Right renal pelvis (tissue), 4 donors: ENCODE measurements at regions not wholly inside any gene's neighbourhood (a gene's known extent, or its start where the extent isn't known, plus 50 kb on each side); places are given as distances from the start of the nearest gene placed in this dataset.

Source experiments
- DNase-seq, 4 donors: peaks; one replicate each; pipeline ENCODE4 v3.0.0-alpha.2; 2013; ENCODE audit warnings: low read depth in 4 of 4, low spot score in 3 of 4, missing footprints in 1 of 4

DNA sequence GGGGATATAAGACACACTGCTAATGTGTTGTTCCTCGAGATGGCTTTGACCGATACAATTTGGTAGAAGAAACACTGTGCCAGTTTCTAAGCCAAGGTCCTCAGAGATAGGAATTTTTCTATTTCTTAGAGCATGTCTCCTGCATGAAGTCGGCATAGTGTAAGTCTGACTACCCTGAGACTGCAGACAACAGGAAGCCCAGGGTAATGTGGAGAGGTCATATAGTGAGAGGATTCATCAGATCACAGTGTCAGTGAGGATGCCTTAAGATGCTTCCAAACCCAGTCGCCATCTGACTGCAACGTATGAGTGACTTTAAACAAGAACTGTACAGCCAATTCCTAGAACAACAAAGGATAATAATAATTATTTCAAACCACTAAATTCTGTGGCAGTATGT is 818.3 kb upstream of the GYPC start:
- DNase-seq, result no peak

DNA sequence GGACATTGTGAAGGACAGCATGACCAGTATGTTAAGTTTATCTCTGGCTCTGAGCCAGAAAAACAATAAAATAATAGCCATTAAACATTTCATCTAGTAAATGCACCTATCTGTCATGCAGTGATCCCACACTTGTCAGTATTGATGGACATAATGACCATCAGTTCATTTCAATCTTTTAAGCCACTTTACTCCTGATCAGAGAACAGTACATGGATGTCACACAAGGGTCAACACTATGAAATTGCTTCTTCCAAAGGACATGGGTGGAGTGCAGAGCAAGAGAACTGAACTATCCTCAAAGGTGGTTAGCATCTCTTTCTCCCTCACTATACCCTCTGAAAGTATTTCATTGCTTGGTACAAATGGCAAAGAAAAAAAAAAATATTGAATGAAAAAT is 816.0 kb upstream of the GYPC start:
- DNase-seq, result no peak

DNA sequence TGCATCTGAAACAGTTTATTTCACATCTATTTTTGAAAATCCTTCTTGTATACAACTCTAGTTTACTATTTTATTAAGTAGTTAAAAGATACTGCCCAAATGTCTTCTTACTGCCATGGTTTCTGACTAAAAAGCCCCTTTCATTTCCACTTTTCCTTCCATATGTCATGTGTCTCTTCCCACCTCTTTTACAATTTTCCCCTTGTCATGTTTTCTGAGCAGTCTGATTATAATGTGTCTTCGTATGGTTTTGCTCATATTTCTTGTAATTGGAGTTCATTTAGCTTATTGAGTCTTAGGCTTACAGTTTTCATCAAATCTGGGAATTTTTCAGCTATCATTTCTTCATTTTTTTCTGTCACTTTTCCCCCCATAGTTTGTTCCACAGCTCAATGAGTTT is 813.9 kb upstream of the GYPC start:
- no peak for DNase-seq

DNA sequence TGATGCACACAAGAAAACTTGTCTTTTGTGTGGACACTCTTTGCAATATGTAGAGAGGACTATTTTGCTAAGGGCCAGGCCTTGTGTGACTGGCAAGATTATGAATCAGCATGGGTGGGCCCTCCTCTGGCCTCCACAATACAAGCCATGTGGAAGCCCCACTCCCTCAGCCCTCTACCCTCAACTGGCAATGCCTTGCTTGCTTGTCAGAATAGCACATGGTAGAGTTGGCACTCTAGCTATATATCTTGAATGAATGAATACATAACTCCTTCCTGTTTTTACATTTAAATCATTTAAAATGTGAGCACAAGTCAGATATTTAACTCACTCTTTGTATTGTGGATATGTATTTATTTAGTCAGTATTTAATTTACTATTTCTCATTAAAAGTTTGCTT is 805.4 kb upstream of the GYPC start:
- DNase-seq, result no peak

DNA sequence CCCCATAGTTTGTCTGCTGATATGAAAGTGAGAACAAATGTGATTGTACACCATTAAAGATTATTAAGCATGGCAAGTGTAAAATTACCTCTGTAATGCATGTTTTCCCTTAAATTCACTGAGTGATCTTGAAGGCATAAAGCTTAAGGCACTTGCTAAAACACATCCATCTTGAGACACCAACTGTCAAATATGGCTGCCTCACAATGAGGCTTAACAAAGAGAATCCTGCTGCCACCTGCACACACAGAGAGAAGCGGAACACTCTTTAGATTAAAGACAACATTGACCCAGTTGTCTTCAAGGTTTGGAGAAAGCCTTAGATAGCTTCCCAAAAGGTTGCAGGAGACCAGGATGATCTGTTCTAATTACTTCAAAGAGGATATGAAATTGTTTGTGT is 803.6 kb upstream of the GYPC start:
- no peak for DNase-seq

DNA sequence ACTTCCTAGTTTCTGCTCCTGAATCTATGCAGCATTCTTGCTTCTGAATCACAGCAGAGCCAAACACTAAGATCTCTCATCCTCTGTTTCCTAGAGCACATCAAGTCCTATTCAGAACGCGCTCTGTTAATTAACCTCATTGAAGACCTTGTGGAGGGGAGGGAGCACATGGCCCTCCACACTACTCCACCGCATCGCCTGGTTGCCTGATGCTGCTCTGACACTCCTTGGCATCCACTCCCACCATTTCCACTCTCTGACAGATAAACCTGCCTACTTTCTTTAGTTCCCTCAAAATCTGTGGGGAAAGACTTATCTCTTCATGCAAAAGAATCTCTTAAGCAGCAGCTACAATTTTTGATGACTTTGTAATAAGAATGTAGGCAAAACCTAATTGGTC is 802.3 kb upstream of the GYPC start:
- DNase-seq, result no peak

DNA sequence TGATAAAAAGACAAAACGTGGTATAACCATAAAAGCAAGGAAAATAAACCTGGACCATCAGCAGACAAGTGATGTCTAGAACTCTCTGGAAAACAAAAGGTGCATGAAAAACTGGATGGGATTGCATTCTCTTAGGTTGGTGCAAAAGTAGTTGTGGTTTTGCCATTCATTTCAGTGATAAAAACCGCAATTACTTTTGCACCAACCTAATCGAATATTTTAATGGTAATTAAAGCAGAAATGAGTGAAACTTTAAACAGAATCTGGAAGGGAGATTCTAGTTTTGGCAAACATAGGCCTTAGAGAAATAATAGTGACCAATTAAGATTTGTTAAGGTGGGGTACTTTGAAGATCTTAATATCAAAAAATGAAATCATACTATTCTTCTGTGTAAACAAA is 800.8 kb upstream of the GYPC start:
- DNase-seq, result no peak

DNA sequence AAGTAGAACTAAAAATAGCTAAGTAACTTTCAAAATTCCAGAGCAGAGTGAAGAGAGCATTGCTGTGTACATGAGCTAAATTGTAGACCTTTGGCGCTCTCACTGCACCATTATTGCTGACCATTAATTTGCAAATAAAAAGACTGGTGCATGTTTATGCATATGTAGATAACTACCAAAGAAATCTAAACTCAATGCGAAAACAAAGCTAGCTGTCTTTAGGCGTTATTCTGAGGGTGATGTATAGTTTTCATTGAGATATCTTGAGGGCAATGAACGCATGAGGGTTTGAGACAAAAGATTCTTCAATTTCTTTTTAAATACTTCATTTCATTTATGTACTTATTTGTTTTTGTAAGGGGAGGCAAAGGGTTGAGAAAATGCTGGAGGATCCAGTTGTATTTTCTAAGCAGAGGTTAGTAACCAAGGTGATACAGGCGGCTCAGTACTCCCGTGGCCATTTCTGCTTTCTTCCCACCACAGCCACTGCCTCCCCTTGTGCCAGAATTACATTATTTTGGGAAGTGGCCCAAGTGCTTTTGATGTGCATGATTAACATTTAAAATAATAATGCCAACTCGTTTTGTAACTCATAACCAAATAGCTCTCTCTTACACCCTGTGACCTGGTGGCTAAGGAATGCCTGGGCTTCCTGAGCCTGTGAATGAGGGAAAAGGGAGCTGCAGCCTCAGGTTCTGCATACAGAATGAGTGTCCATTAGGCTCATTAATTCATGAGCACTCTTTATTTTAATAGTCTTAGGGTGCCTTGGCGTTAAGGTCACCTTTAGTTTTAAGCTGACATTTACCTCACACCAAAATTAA is 797.8 kb upstream of the GYPC start:
- DNase-seq, result no peak

DNA sequence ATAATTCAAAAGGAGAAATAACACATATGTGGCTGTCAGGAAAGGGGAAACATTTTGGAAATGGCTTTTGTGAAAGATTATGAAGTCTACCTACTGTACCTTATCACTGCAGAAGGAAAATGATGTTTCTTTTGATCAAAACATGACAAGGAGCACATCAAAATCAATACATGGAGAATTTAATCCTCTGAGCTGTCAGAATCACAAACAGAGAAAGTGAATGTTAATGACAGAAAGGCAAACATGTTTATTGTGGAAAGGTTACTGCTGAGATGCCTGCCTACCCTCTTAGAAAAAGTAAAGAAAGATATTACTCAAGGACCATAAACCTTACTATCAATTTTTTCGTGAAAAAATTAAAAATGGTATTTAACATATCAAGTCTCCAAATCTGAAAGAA is 794.5 kb upstream of the GYPC start:
- no peak for DNase-seq

DNA sequence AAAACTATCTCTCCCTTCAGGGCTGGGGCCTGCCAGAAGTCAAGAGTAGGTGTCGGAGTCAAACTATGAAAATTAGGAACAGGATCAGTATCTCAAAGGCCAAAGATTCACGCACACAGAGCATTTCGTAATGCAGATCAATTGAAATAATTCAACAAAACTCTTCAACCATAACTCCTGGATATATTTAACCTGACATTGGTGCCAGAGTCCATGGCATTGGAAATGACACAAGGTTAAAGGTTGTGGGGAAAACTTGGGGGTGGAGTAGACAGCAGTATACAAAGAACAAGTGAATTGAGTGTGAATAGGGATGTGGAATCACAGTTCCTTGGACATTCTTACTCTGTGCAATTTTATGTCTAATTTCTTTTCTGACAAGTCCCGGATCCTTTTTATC is 788.0 kb upstream of the GYPC start:
- no peak for DNase-seq

DNA sequence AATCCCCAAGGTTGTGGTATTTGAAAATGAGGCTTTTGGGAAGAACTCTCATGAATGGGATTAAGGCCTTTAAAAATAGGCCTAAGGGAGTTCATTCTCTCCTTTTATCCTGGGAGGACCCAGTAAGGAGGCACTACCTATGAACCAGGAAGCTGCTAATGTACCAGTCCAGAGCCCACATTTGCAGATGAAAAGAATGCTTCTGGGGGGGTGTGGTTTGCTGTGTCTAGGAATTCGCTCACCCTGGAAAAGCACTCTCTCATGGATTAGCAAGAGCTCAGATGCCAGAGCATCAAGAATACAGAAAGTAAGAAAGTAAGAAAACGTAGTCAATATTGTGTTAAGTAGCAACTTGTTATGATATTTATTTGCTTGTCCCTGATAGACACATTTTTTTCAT is 785.7 kb upstream of the GYPC start:
- no peak for DNase-seq

DNA sequence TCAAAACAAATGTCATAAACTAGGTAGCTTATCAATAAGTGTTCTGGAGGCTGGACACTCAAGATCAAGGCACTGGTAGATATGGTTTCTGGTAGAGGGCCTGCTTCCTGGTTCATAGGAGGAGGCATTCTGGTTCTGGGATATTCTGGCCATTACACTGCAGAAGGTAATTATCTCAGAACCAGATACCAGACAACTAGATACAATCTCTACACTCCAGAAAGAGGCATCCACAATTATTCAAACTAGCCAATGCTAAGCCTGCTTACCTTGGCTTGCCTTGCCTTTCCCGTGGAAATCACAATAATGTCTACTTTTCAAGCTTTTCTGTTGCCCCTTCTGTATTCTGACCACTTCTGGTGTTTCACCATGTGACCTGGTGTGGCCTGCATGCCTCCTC is 785.2 kb upstream of the GYPC start:
- DNase-seq, result no peak

DNA sequence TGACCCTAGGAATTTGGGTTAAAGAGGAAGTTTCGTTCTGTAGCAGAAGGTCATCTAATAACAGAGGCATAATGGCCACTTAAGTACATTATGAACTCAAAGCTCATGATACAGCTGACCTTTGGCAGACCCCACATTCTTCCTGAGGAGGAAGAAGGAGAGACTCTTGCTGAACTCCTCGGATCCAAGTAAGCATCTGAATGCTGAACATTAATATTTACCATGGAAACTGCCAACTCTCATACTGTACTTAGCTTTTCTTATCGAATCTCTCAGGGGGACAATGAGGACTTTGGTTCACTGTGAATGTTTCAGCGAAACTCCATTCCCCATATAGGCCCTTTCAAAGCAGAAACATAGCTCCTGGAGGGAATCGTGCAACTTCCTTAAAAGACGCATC is 781.4 kb upstream of the GYPC start:
- DNase-seq, result no peak

DNA sequence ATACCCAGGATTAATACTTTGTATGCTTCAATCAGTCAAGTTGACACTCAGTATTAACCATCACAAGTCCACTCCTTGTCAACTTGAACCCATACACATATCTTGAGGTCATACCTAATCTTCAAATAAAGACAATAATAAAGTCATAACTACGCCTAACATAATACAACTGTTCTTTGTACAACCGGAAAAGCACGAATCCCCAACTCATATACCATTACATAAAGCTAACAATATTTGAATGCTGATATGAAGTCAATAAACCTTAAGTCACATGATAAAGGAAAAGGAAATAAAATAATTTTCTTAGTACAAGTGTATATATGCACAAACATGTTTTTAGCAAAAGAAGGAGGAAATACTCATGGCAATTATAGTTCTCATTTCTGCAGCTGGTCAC is 770.6 kb upstream of the GYPC start:
- no peak for DNase-seq

DNA sequence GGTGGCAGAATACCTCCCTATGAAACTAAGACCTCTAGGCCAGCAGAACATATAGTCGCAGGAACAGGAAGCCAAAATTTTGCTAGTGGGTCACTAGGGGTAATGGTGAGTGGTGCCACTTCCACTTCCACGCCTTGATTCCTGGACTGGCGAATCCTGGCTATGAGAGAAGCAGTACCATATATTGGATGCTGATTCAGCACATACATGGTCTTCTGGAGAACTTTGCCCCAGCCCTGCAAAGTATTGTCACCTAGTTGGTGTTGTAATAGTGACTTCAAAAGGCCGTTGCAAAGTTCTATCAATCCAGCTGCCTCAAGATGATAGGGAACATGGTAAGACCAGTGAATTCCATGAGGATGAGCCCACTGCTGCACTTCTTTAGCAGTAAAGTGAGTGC is 769.8 kb upstream of the GYPC start:
- no peak for DNase-seq

DNA sequence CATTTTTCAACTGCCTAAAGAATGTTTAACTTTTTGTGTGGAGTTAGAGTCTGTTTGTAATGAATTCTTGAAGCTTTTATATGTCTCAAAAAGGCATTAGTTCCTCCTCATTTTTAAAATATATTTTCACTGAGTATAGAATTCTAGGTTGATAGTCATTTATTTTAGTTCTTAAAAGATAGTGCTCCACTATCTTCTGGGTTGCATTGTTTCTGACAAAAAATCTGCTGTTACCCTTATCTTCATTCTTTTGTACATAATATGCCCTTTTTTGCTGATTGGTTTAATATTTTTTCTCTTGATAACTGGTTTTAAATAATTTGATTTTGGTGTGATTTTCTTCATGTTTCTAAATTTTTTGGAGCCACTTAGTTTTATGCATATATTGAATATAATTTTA is 754.7 kb upstream of the GYPC start:
- DNase-seq, result no peak

DNA sequence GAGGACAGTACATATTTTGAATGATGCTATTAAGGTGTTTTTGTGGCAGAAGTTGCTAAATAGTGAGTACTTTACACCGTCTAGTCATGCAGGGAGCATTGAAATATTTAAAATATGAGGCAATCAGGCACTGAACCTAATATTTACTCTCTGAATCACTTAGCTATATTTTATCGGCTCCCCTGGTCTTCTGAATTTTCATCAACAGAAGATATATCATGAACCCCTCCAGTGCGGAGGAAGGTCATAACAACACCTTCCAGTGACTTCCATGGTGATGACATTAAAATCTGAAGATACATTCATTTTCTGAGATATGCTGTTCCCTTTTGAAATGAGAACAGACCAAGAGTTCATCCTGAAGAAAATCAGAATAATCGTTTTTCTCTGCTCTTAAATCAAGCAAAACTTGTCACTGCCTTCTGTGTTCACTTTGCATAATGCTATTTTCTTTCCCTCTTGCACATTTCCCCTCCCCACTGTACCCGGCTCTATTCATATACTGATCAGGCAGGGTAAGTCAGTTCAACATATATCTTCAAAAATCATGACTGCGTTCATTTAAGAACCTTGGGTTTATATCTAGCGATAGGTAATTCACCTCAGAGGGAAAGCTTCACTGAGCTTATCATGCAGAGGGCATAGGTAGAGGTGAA is 729.9 kb upstream of the GYPC start:
- DNase-seq, result no peak

DNA sequence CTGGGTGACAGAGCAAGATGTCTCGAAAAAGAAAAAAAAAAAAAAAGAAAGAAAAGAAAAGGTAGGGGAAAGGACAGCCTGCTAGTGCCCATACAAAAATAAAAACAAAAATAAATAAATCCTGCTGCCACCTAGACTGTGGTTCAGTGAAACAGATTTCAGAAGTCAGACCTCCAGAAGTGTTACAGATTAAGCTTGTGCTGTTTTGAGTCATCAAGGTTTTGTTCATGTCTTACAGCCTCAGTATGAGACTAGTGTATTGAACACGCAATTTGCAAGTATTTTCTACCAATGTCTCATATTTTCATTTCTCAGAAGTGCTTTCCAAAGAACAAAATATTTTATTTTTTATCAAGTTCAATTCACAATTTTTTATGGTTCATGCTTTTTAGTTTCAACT is 720.4 kb upstream of the GYPC start:
- DNase-seq, result no peak

DNA sequence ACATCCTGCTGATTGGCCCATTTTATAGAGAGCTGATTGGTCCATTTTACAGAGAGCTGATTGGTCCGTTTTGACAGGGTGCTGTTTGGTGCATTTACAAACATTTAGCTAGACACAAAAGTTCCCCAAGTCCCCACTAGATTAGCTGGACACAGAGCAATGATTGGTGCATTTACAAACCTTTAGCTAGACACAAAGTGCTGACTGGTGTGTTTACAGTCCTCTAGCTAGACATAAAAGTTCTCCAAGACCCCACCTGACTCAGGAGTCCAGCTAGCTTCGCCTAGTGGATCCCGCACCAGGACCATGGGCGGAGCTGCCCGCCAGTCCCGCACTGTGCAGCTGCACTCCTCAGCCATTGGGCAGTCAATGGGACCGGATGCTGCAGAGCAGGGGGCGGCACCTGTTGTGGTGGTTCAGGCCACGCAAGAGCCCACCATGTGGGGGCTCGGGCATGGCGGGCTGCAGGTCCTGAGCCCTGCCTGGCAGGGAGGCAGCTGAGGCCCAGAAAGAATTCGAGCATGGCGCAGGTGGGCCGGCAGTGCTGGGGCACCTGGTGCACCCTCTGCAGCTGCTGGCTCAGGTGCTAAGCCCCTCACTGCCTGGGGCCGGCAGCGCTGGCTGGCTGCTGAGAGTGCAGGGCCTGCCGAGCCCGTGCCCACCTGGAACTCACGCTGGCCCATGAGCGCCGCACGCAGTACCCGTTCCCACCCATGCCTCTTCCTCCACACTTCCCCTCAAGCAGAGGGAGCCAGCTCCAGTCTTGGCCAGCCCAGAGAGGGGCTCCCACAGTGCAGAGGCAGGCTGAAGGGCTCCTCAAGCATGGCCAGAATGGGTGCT is 713.2 kb upstream of the GYPC start:
- no peak for DNase-seq

DNA sequence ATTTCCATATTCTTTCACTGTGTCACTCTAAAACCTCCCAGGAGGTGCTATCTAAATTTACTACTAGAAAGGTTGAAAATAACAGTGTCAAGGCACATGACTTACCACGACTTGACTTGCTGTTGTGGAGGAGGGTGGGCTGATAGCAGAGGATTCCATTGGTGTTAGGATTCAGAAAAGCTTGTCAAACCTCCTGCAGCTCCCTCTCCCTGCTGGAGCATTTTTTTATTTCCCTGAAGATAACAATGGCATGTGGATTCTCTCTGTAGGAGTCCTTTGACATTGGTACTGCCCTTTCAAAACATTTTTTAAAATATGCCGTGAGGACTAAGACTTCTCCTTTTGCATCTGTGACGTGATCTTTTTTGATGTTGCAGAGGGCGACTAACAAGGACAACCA is 696.9 kb upstream of the GYPC start:
- DNase-seq, result no peak

DNA sequence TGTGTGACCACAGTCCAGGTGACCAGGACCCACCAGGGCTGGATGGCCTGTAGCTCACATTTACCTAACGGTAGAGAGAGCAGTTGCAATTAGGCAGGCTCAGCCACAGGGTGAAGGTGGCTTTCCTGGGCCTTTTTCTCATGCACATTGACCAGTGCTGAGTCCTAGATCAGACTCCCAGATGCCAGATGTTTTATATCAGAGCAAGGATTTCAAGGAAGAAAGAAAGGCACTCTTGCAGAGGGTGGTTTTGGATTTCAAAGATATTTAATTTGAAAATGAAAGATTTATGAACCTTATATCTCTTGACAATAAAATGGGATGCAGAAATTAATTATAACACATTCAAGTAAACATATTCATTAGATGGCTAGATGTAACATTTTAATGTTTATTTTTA is 694.2 kb upstream of the GYPC start:
- peak in 3 of 4 donors; percentile 24 to 41 (median 27) for DNase-seq

DNA sequence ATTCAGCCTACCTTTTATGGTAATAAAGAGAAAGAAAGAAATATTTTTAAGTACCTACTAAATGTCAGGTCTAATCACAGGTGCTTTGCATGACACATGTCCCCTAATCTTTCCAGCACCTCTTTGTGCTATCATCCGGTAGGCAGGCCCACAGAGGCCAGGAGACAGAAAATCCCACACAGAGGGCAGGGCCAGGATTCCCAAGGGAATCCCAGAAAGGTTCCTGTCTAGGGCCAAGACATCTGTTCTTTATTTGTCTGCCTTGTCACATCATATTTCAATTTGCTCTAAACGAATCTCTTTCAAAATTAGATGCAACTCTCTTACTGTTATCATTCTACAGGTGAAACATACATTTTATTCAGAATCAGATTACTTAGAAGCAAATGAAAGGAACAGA is 676.1 kb upstream of the GYPC start:
- DNase-seq, result no peak
